ENCODE measurements at regions not wholly inside any gene's neighbourhood (a gene's known extent, or its start where the extent isn't known, plus 50 kb on each side); places are given as distances from the start of the nearest gene placed in this dataset.
"Not testable (repeated sequence)": the region's sequence is repeated elsewhere in the genome, so short reads cannot be mapped to it uniquely, and the experiment has no call there.

- H3K9me3 Mint-ChIP-seq, H3K27me3 Mint-ChIP-seq, H3K36me3 Mint-ChIP-seq, DNase-seq, H3K27ac Mint-ChIP-seq, H3K4me3 Mint-ChIP-seq, H3K4me1 Mint-ChIP-seq: not testable (repeated sequence)
Observed at GRCh38 chr16:73943184-73943583, 353.4 kb upstream of the PSMD7 start.

GRCh38 chr16:73940786-73941185, 355.8 kb upstream of the PSMD7 start:
- not testable (repeated sequence) for H3K36me3 Mint-ChIP-seq, H3K27me3 Mint-ChIP-seq, H3K27ac Mint-ChIP-seq, H3K9me3 Mint-ChIP-seq, H3K4me3 Mint-ChIP-seq, DNase-seq, H3K4me1 Mint-ChIP-seq

- no peak for DNase-seq
- Mint-ChIP-seq H3K9me3 (peaks cover 20% of the 10 kb centered on the region), H3K27me3 (peaks cover 4% of the 10 kb centered on the region), H3K4me1 (no peaks in the 10 kb centered on the region), H3K27ac (no peak overlapping the region), H3K4me3 (no peak overlapping the region), H3K36me3 (no peaks in the 10 kb centered on the region)
Observed at GRCh38 chr16:73923951-73924350, 372.7 kb upstream of the PSMD7 start.

GRCh38 chr16:73921295-73921694, 375.3 kb upstream of the PSMD7 start:
- Mint-ChIP-seq H3K27ac (no peak overlapping the region), H3K4me3 (no peak overlapping the region), H3K36me3 (no peaks in the 10 kb centered on the region), H3K27me3 (peaks cover 5% of the 10 kb centered on the region), H3K9me3 (peaks cover 7% of the 10 kb centered on the region), H3K4me1 (no peaks in the 10 kb centered on the region)
- no peak for DNase-seq

GRCh38 chr16:73916829-73917594, 379.6 kb upstream of the PSMD7 start:
- Mint-ChIP-seq H3K4me3 (no peak overlapping the region), H3K27ac (no peak overlapping the region), H3K27me3 (peaks cover 9% of the 10 kb centered on the region), H3K36me3 (no peaks in the 10 kb centered on the region), H3K4me1 (no peaks in the 10 kb centered on the region), H3K9me3 (peaks cover 1% of the 10 kb centered on the region)
- DNase-seq: no peak

- Mint-ChIP-seq H3K4me1 (no peaks in the 10 kb centered on the region), H3K27me3 (peaks cover 9% of the 10 kb centered on the region), H3K9me3 (peaks cover 1% of the 10 kb centered on the region), H3K27ac (no peak overlapping the region), H3K36me3 (no peaks in the 10 kb centered on the region), H3K4me3 (no peak overlapping the region)
- no peak for DNase-seq
Observed at GRCh38 chr16:73915935-73916334, 380.7 kb upstream of the PSMD7 start.

GRCh38 chr16:73915140-73915539, 381.5 kb upstream of the PSMD7 start:
- no peak for DNase-seq
- no peaks in the 10 kb centered on the region for H3K9me3 Mint-ChIP-seq
- H3K27ac Mint-ChIP-seq: no peak overlapping the region
- peaks cover 13% of the 10 kb centered on the region for H3K27me3 Mint-ChIP-seq
- no peaks in the 10 kb centered on the region for H3K36me3 Mint-ChIP-seq
- H3K4me1 Mint-ChIP-seq: no peaks in the 10 kb centered on the region
- no peak overlapping the region for H3K4me3 Mint-ChIP-seq

GRCh38 chr16:73912850-73913249, 383.8 kb upstream of the PSMD7 start:
- no peaks in the 10 kb centered on the region for H3K4me1 Mint-ChIP-seq
- H3K36me3 Mint-ChIP-seq: no peaks in the 10 kb centered on the region
- no peak for DNase-seq
- H3K27me3 Mint-ChIP-seq: peaks cover 10% of the 10 kb centered on the region
- no peak overlapping the region for H3K27ac Mint-ChIP-seq
- H3K9me3 Mint-ChIP-seq: no peaks in the 10 kb centered on the region
- H3K4me3 Mint-ChIP-seq: no peak overlapping the region

- no peak for DNase-seq
- Mint-ChIP-seq H3K27me3 (peaks cover 12% of the 10 kb centered on the region), H3K4me1 (no peaks in the 10 kb centered on the region), H3K4me3 (no peak overlapping the region), H3K36me3 (no peaks in the 10 kb centered on the region), H3K27ac (no peak overlapping the region), H3K9me3 (no peaks in the 10 kb centered on the region)
Observed at GRCh38 chr16:73912281-73912680, 384.3 kb upstream of the PSMD7 start.

GRCh38 chr16:73909529-73910035, 387.0 kb upstream of the PSMD7 start:
- no peak overlapping the region for H3K27ac Mint-ChIP-seq
- no peak overlapping the region for H3K4me3 Mint-ChIP-seq
- DNase-seq: no peak
- peaks cover 7% of the 10 kb centered on the region for H3K27me3 Mint-ChIP-seq
- H3K9me3 Mint-ChIP-seq: no peaks in the 10 kb centered on the region
- no peaks in the 10 kb centered on the region for H3K36me3 Mint-ChIP-seq
- no peaks in the 10 kb centered on the region for H3K4me1 Mint-ChIP-seq

- Mint-ChIP-seq H3K4me1 (peaks cover 19% of the 10 kb centered on the region), H3K4me3 (peak overlapping the region; percentile 51), H3K27ac (peak overlapping the region; percentile 28), H3K27me3 (peaks cover 55% of the 10 kb centered on the region), H3K36me3 (no peaks in the 10 kb centered on the region), H3K9me3 (no peaks in the 10 kb centered on the region)
- no peak for DNase-seq
Observed at GRCh38 chr16:73891129-73891542, 405.5 kb upstream of the PSMD7 start.

- Mint-ChIP-seq H3K4me1 (peaks cover 19% of the 10 kb centered on the region), H3K27me3 (peaks cover 55% of the 10 kb centered on the region)
- no peak for DNase-seq
Observed at GRCh38 chr16:73890186-73891128, 406.2 kb upstream of the PSMD7 start.

GRCh38 chr16:73888840-73889490, 407.6 kb upstream of the PSMD7 start:
- peaks cover 55% of the 10 kb centered on the region for H3K27me3 Mint-ChIP-seq
- no peak overlapping the region for H3K27ac Mint-ChIP-seq
- no peaks in the 10 kb centered on the region for H3K9me3 Mint-ChIP-seq
- no peak overlapping the region for H3K4me3 Mint-ChIP-seq
- H3K4me1 Mint-ChIP-seq: peaks cover 19% of the 10 kb centered on the region
- no peaks in the 10 kb centered on the region for H3K36me3 Mint-ChIP-seq
- DNase-seq: no peak

More at GRCh38 chr16:73890186-73891128, 406.2 kb upstream of the PSMD7 start:
- Mint-ChIP-seq H3K4me3 (peak overlapping the region; percentile 51), H3K9me3 (no peaks in the 10 kb centered on the region), H3K36me3 (no peaks in the 10 kb centered on the region), H3K27ac (peak overlapping the region; percentile 28)

- Mint-ChIP-seq H3K9me3 (no peaks in the 10 kb centered on the region), H3K36me3 (no peaks in the 10 kb centered on the region), H3K27me3 (peaks cover 52% of the 10 kb centered on the region), H3K4me3 (no peak overlapping the region), H3K4me1 (peaks cover 19% of the 10 kb centered on the region), H3K27ac (no peak overlapping the region)
- DNase-seq: no peak
Observed at GRCh38 chr16:73887911-73888310, 408.7 kb upstream of the PSMD7 start.

GRCh38 chr16:73886426-73886825, 410.2 kb upstream of the PSMD7 start:
- H3K9me3 Mint-ChIP-seq: no peaks in the 10 kb centered on the region
- no peak overlapping the region for H3K4me3 Mint-ChIP-seq
- H3K4me1 Mint-ChIP-seq: peaks cover 16% of the 10 kb centered on the region
- no peak overlapping the region for H3K27ac Mint-ChIP-seq
- peaks cover 44% of the 10 kb centered on the region for H3K27me3 Mint-ChIP-seq
- H3K36me3 Mint-ChIP-seq: no peaks in the 10 kb centered on the region
- DNase-seq: no peak

Data from activated naive CD8-positive, alpha-beta T cell treated with anti-CD3 and anti-CD28 coated beads for 36 hours (primary cell).